H9 (cell line): ENCODE measurements at regions not wholly inside any gene's neighbourhood (a gene's known extent, or its start where the extent isn't known, plus 50 kb on each side); places are given as distances from the start of the nearest gene placed in this dataset.

Experiments used
- DNase-seq: peaks from one replicate; pipeline ENCODE4 v3.0.0-alpha.2; 2017
- H2AFZ ChIP-seq: one replicate; pipeline ENCODE4 v1.6.1; 2013; ENCODE audit warnings: mild to moderate bottlenecking, low read length, control low read depth, moderate library complexity
- H2AK5ac ChIP-seq: 2 replicates; pipeline ENCODE4 v1.6.1; 2013; ENCODE audit warnings: low read length, control low read depth, mixed read lengths; ENCODE audit not compliant: insufficient read length
- H2BK120ac ChIP-seq: one replicate; pipeline ENCODE4 v1.6.1; 2013; ENCODE audit warnings: low read depth, mild to moderate bottlenecking, low read length, control low read depth, inconsistent platforms; ENCODE audit not compliant: poor library complexity, severe bottlenecking
- H2BK12ac ChIP-seq: 2 replicates; pipeline ENCODE4 v1.6.1; 2013; ENCODE audit warnings: low read length, control low read depth, mixed read lengths, low read depth; ENCODE audit not compliant: insufficient read length
- H2BK15ac ChIP-seq: 2 replicates; pipeline ENCODE4 v1.6.1; 2013; ENCODE audit warnings: low read depth, low read length, control low read depth
- H2BK20ac ChIP-seq: one replicate; pipeline ENCODE4 v1.6.1; 2013; ENCODE audit warnings: low read depth, mild to moderate bottlenecking, low read length, control low read depth, inconsistent platforms; ENCODE audit not compliant: poor library complexity, severe bottlenecking
- H2BK5ac ChIP-seq: 2 replicates; pipeline ENCODE4 v1.6.1; 2013; ENCODE audit warnings: low read length, control low read depth, mixed read lengths; ENCODE audit not compliant: insufficient read length
- H3K14ac ChIP-seq: 2 replicates; pipeline ENCODE4 v1.6.1; 2013; ENCODE audit warnings: low read length, control low read depth; ENCODE audit not compliant: insufficient read depth
- H3K18ac ChIP-seq: 2 replicates; pipeline ENCODE4 v1.6.1; 2013; ENCODE audit warnings: low read depth, mild to moderate bottlenecking, mixed read lengths, low read length, control low read depth; ENCODE audit not compliant: insufficient read length
- H3K23ac ChIP-seq: 2 replicates; pipeline ENCODE4 v1.6.1; 2013; ENCODE audit warnings: low read length, control low read depth, mixed read lengths, low read depth; ENCODE audit not compliant: insufficient read length
- H3K23me2 ChIP-seq: 2 replicates; pipeline ENCODE4 v1.6.1; 2013; ENCODE audit warnings: low read depth, mild to moderate bottlenecking, mixed read lengths, low read length, control low read depth; ENCODE audit not compliant: insufficient read length, poor library complexity, severe bottlenecking
- H3K27ac ChIP-seq: 2 replicates; pipeline ENCODE4 v1.5.1; 2013; ENCODE audit warnings: low read length, control low read depth, mixed read lengths, low read depth; ENCODE audit not compliant: insufficient read length
- H3K27me3 ChIP-seq: 2 replicates; pipeline ENCODE4 v1.6.1; 2013; ENCODE audit warnings: low read length, control low read depth, inconsistent platforms; ENCODE audit not compliant: insufficient read depth
- H3K4ac ChIP-seq: 2 replicates; pipeline ENCODE4 v1.6.1; 2013; ENCODE audit warnings: low read depth, mild to moderate bottlenecking, control low read depth, inconsistent platforms, low read length, moderate library complexity
- H3K4me1 ChIP-seq: 2 replicates; pipeline ENCODE4 v1.6.1; 2013; ENCODE audit warnings: low read length, control low read depth, inconsistent platforms; ENCODE audit not compliant: insufficient read depth
- H3K4me2 ChIP-seq: 2 replicates; pipeline ENCODE4 v1.6.1; 2013; ENCODE audit warnings: low read length, control low read depth, mixed read lengths; ENCODE audit not compliant: insufficient read length, insufficient read depth
- H3K56ac ChIP-seq: 2 replicates; pipeline ENCODE4 v1.6.1; 2013; ENCODE audit warnings: low read depth, mild to moderate bottlenecking, mixed read lengths, low read length, control low read depth; ENCODE audit not compliant: insufficient read length
- H3K79me1 ChIP-seq: 2 replicates; pipeline ENCODE4 v1.6.1; 2013; ENCODE audit warnings: low read depth, mild to moderate bottlenecking, moderate library complexity, low read length, control low read depth, inconsistent platforms; ENCODE audit not compliant: insufficient read depth, poor library complexity, severe bottlenecking
- H3K79me2 ChIP-seq: 2 replicates; pipeline ENCODE4 v1.6.1; 2013; ENCODE audit warnings: low read length, control low read depth, inconsistent platforms; ENCODE audit not compliant: insufficient read depth
- H3K9ac ChIP-seq: 2 replicates; pipeline ENCODE4 v1.6.1; 2013; ENCODE audit warnings: low read length, control low read depth, mixed read lengths; ENCODE audit not compliant: insufficient read length; ENCODE audit errors: extremely low read depth
- H3K9me3 ChIP-seq: one replicate; pipeline ENCODE4 v1.6.1; 2013; ENCODE audit warnings: low read depth, low read length, inconsistent platforms; ENCODE audit not compliant: control insufficient read depth
- H3T11ph ChIP-seq: one replicate; pipeline ENCODE4 v1.6.1; 2013; ENCODE audit warnings: mild to moderate bottlenecking, low read length, control low read depth, inconsistent platforms
- H4K20me1 ChIP-seq: one replicate; pipeline ENCODE4 v1.6.1; 2013; ENCODE audit not compliant: control insufficient read depth, insufficient read length, insufficient read depth
- H4K5ac ChIP-seq: 2 replicates; pipeline ENCODE4 v1.6.1; 2013; ENCODE audit warnings: low read depth, mild to moderate bottlenecking, mixed read lengths, low read length, control low read depth; ENCODE audit not compliant: insufficient read length
- H4K8ac ChIP-seq: replicated peaks from 2 replicates; pipeline ENCODE4 v1.6.1; 2013; ENCODE audit warnings: low read length, control low read depth, mixed read lengths, low read depth; ENCODE audit not compliant: insufficient read length
- H4K91ac ChIP-seq: 2 replicates; pipeline ENCODE4 v1.6.1; 2013; ENCODE audit warnings: low read depth, mild to moderate bottlenecking, moderate library complexity, mixed read lengths, low read length, control low read depth; ENCODE audit not compliant: insufficient read length
- H3K27ac Mint-ChIP-seq, 3 experiments: 2 replicates in 2 of 3; 3 replicates in 1 of 3; pipeline ENCODE4 v1.8.0; 2020 to 2021; ENCODE audit warnings: mixed read lengths in 3 of 3, mild to moderate bottlenecking in 1 of 3, moderate library complexity in 1 of 3
- H3K27me3 Mint-ChIP-seq: 2 replicates; pipeline ENCODE4 v1.8.0; 2021; ENCODE audit warnings: low read depth, mild to moderate bottlenecking, moderate library complexity, mixed read lengths
- H3K36me3 Mint-ChIP-seq, 3 experiments: 2 replicates in 2 of 3; 3 replicates in 1 of 3; pipeline ENCODE4 v1.8.0; 2020 to 2021; ENCODE audit warnings: low read depth in 3 of 3, mixed read lengths in 3 of 3; ENCODE audit not compliant: insufficient read depth in 1 of 3
- H3K4me1 Mint-ChIP-seq, 2 experiments: 2 replicates each; pipeline ENCODE4 v1.8.0; 2020; ENCODE audit warnings: mixed read lengths in 2 of 2
- H3K4me3 Mint-ChIP-seq, 2 experiments: 2 replicates in 1 of 2; 3 replicates in 1 of 2; pipeline ENCODE4 v1.8.0; 2020 to 2021; ENCODE audit warnings: mild to moderate bottlenecking in 2 of 2, mixed read lengths in 2 of 2, moderate library complexity in 1 of 2
- H3K9me3 Mint-ChIP-seq, 2 experiments: 2 replicates in 1 of 2; 3 replicates in 1 of 2; pipeline ENCODE4 v1.8.0; 2020; ENCODE audit warnings: mild to moderate bottlenecking in 2 of 2, mixed read lengths in 2 of 2, moderate library complexity in 1 of 2
- CTCF ChIP-seq: fragments of 200-600 bp; sonication (generic); conservative IDR thresholded peaks from 3 replicates; pipeline ENCODE4 v1.8.0; 2021; ENCODE audit warnings: antibody characterized with exemption, mild to moderate bottlenecking
- WGBS: extraction: QIAGEN DNeasy Blood & Tissue Kit; methylation state at CpG from one replicate; pipeline ENCODE4 v1.1.7; 2013; ENCODE audit warnings: missing lambda C conversion rate, low lambda C conversion rate, mixed read lengths; ENCODE audit not compliant: insufficient read length; ENCODE audit errors: extremely low coverage; 5-methylcytosine and 5-hydroxymethylcytosine counted together

GRCh38 chr18:75683426-75683825, 255.9 kb upstream of the SMIM21 start:
- no peaks in the 10 kb centered on the region for H3K27me3 ChIP-seq
- 0 out of 4 replicates have a peak, but pooled peaks cover 0 to 2% of the 10 kb centered on the region in 2 experiments for H3K4me1 Mint-ChIP-seq
- no peak overlapping the region for H4K8ac ChIP-seq
- no peak for DNase-seq
- H3K23me2 ChIP-seq, result no peaks in the 10 kb centered on the region
- no peaks in the 10 kb centered on the region for H3K9me3 ChIP-seq
- H4K20me1 ChIP-seq, result no peaks in the 10 kb centered on the region
- no peak overlapping the region for H2BK20ac ChIP-seq
- H3K14ac ChIP-seq, result no peak overlapping the region
- no peak overlapping the region for H3K27ac ChIP-seq
- H3K4me2 ChIP-seq, result no peak overlapping the region
- no peak overlapping the region for H2BK5ac ChIP-seq
- no peak overlapping the region for H2AK5ac ChIP-seq
- TF ChIP-seq CTCF, result no peak
- H3K56ac ChIP-seq, result no peak overlapping the region
- H3K27me3 Mint-ChIP-seq, result peaks cover 3% of the 10 kb centered on the region; the same call in 1 of the 2 replicates
- no peaks in the 10 kb centered on the region; a peak in 1 of 5 replicates for H3K9me3 Mint-ChIP-seq
- H3K9ac ChIP-seq, result no peak overlapping the region
- H3K27ac Mint-ChIP-seq, result no peak overlapping the region
- WGBS, result no CpG with 5 or more reads among the region's 8 CpGs
- H3K4me3 Mint-ChIP-seq, result no peak overlapping the region
- H3K4me1 ChIP-seq, result no peaks in the 10 kb centered on the region
- H3K23ac ChIP-seq, result no peak overlapping the region
- H2BK15ac ChIP-seq, result no peak overlapping the region
- no peak overlapping the region for H3K4ac ChIP-seq
- H3K18ac ChIP-seq, result no peak overlapping the region
- H3K79me1 ChIP-seq, result no peaks in the 10 kb centered on the region
- H3T11ph ChIP-seq, result no peak overlapping the region
- H2BK120ac ChIP-seq, result no peak overlapping the region
- no peaks in the 10 kb centered on the region; a peak in 1 of 7 replicates for H3K36me3 Mint-ChIP-seq
- H4K5ac ChIP-seq, result no peak overlapping the region
- no peak overlapping the region for H2BK12ac ChIP-seq
- H2AFZ ChIP-seq, result no peak overlapping the region
- no peaks in the 10 kb centered on the region for H3K79me2 ChIP-seq
- no peak overlapping the region for H4K91ac ChIP-seq
